ENCODE measurements at regions not wholly inside any gene's neighbourhood (a gene's known extent, or its start where the extent isn't known, plus 50 kb on each side); places are given as distances from the start of the nearest gene placed in this dataset.
"Not testable (repeated sequence)": the region's sequence is repeated elsewhere in the genome, so short reads cannot be mapped to it uniquely, and the experiment has no call there.

DNA sequence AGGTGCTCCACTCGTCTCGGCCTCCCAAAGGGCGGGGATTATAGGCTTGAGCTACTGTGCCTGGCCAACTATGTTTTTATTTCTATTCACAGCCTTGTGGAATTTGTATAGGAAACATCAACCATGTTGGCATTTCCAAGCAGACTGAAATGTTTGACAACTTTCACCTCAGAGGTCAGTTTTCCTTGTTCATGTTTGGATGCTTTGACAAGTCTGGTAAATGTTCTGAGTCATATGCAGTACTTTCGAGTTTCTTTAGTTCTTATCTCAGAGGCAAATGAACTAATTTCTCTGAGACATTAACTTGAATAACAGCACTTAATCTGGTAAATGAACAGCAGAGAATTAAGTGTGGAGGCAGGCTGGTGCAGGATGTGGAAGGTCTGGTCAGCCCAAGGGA is 373.4 kb upstream of the SYNCRIP start:
- H3K9ac ChIP-seq (ENCODE audit: extremely low read depth, insufficient read length, low read length) = no peak overlapping the region
- no peaks in the 10 kb centered on the region for H3K27me3 ChIP-seq (ENCODE audit: insufficient read depth, low read length)
- H2BK120ac ChIP-seq (ENCODE audit: low read depth, low read length, poor library complexity, severe bottlenecking) = no peak overlapping the region
- H4K8ac ChIP-seq (replicated peaks; ENCODE audit: insufficient read length, low read depth, low read length) = no peak overlapping the region
- H2AK5ac ChIP-seq (ENCODE audit: insufficient read length, low read length) = no peak overlapping the region
- H3K18ac ChIP-seq (ENCODE audit: insufficient read length, low read depth, low read length) = no peak overlapping the region
- Mint-ChIP-seq H3K4me3 (no peak overlapping the region), H3K9me3 (no peaks in the 10 kb centered on the region), H3K27ac (peak overlapping the region in 1 of 3 experiments; percentile 10; a peak in 2 of 7 replicates), H3K36me3 (ENCODE audit: insufficient read depth in 1 of 3, low read depth in 3 of 3) (no peaks in the 10 kb centered on the region; a peak in 1 of 7 replicates), H3K27me3 (ENCODE audit: low read depth) (no peaks in the 10 kb centered on the region), H3K4me1 (peaks cover 4 to 5% of the 10 kb centered on the region in 2 experiments; a peak in 3 of 4 replicates)
- H4K20me1 ChIP-seq (ENCODE audit: control insufficient read depth, insufficient read depth, insufficient read length) = no peaks in the 10 kb centered on the region
- no peak overlapping the region for H2BK15ac ChIP-seq (ENCODE audit: low read depth, low read length)
- no CpG with 5 or more reads among the region's 4 CpGs for WGBS (ENCODE audit: extremely low coverage, insufficient read length, low lambda C conversion rate)
- H3K79me2 ChIP-seq (ENCODE audit: insufficient read depth, low read length) = no peaks in the 10 kb centered on the region
- H2BK5ac ChIP-seq (ENCODE audit: insufficient read length, low read length) = no peak overlapping the region
- no peak overlapping the region for H2AFZ ChIP-seq (ENCODE audit: low read length)
- H4K5ac ChIP-seq (ENCODE audit: insufficient read length, low read depth, low read length) = no peak overlapping the region
- no peak for TF ChIP-seq CTCF (conservative IDR thresholded peaks at IDR 0.05)
- no peaks in the 10 kb centered on the region for H3K79me1 ChIP-seq (ENCODE audit: insufficient read depth, low read depth, low read length, poor library complexity, severe bottlenecking)
- no peak overlapping the region for H3T11ph ChIP-seq (ENCODE audit: low read length)
- H3K56ac ChIP-seq (ENCODE audit: insufficient read length, low read depth, low read length) = no peak overlapping the region
- no peak for DNase-seq
- H3K23me2 ChIP-seq (ENCODE audit: insufficient read length, low read depth, low read length, poor library complexity, severe bottlenecking) = no peaks in the 10 kb centered on the region
- H3K4ac ChIP-seq (ENCODE audit: low read depth, low read length) = no peak overlapping the region
- H2BK20ac ChIP-seq (ENCODE audit: low read depth, low read length, poor library complexity, severe bottlenecking) = no peak overlapping the region
- no peak overlapping the region for H2BK12ac ChIP-seq (ENCODE audit: insufficient read length, low read depth, low read length)
- no peaks in the 10 kb centered on the region for H3K4me1 ChIP-seq (ENCODE audit: insufficient read depth, low read length)
- no peak overlapping the region for H4K91ac ChIP-seq (ENCODE audit: insufficient read length, low read depth, low read length)
- no peak overlapping the region for H3K23ac ChIP-seq (ENCODE audit: insufficient read length, low read depth, low read length)
- H3K14ac ChIP-seq (ENCODE audit: insufficient read depth, low read length) = no peak overlapping the region
- H3K27ac ChIP-seq (ENCODE audit: insufficient read length, low read depth, low read length) = no peak overlapping the region
- no peaks in the 10 kb centered on the region for H3K9me3 ChIP-seq (ENCODE audit: control insufficient read depth, low read depth, low read length)
- no peak overlapping the region for H3K4me2 ChIP-seq (ENCODE audit: insufficient read depth, insufficient read length, low read length)

GRCh38 chr6:86012991-86013390 is 370.3 kb upstream of the SYNCRIP start:
- H3K79me2 ChIP-seq (ENCODE audit: insufficient read depth, low read length); H3K23me2 ChIP-seq (ENCODE audit: insufficient read length, low read depth, low read length, poor library complexity, severe bottlenecking); H3K79me1 ChIP-seq (ENCODE audit: insufficient read depth, low read depth, low read length, poor library complexity, severe bottlenecking); H3T11ph ChIP-seq (ENCODE audit: low read length); DNase-seq; H3K36me3 Mint-ChIP-seq (ENCODE audit: insufficient read depth in 1 of 3, low read depth in 3 of 3); H3K9me3 Mint-ChIP-seq; H4K8ac ChIP-seq (replicated peaks; ENCODE audit: insufficient read length, low read depth, low read length); H2AFZ ChIP-seq (ENCODE audit: low read length); H2BK15ac ChIP-seq (ENCODE audit: low read depth, low read length); H3K18ac ChIP-seq (ENCODE audit: insufficient read length, low read depth, low read length); H3K14ac ChIP-seq (ENCODE audit: insufficient read depth, low read length); H2BK120ac ChIP-seq (ENCODE audit: low read depth, low read length, poor library complexity, severe bottlenecking); H4K20me1 ChIP-seq (ENCODE audit: control insufficient read depth, insufficient read depth, insufficient read length); H2BK20ac ChIP-seq (ENCODE audit: low read depth, low read length, poor library complexity, severe bottlenecking); H3K9ac ChIP-seq (ENCODE audit: extremely low read depth, insufficient read length, low read length); H3K27me3 Mint-ChIP-seq (ENCODE audit: low read depth); H2BK5ac ChIP-seq (ENCODE audit: insufficient read length, low read length); H3K4me3 Mint-ChIP-seq; H3K4ac ChIP-seq (ENCODE audit: low read depth, low read length); H3K23ac ChIP-seq (ENCODE audit: insufficient read length, low read depth, low read length); H3K4me1 ChIP-seq (ENCODE audit: insufficient read depth, low read length); H2AK5ac ChIP-seq (ENCODE audit: insufficient read length, low read length); H3K9me3 ChIP-seq (ENCODE audit: control insufficient read depth, low read depth, low read length); H3K56ac ChIP-seq (ENCODE audit: insufficient read length, low read depth, low read length); H4K91ac ChIP-seq (ENCODE audit: insufficient read length, low read depth, low read length); H3K27ac ChIP-seq (ENCODE audit: insufficient read length, low read depth, low read length); H2BK12ac ChIP-seq (ENCODE audit: insufficient read length, low read depth, low read length); H3K4me2 ChIP-seq (ENCODE audit: insufficient read depth, insufficient read length, low read length); H3K27me3 ChIP-seq (ENCODE audit: insufficient read depth, low read length); H3K27ac Mint-ChIP-seq; H4K5ac ChIP-seq (ENCODE audit: insufficient read length, low read depth, low read length); H3K4me1 Mint-ChIP-seq: not testable (repeated sequence)
- no CpG with 5 or more reads among the region's 1 CpG for WGBS (ENCODE audit: extremely low coverage, insufficient read length, low lambda C conversion rate)
